Transverse colon (tissue), 4 donors: ENCODE measurements at regions not wholly inside any gene's neighbourhood (a gene's known extent, or its start where the extent isn't known, plus 50 kb on each side); places are given as distances from the start of the nearest gene placed in this dataset.

Source experiments
- DNase-seq: peaks from one replicate; pipeline ENCODE4 v3.0.0-alpha.2; 2019
- H3K27ac ChIP-seq, 4 donors: fragments of 200-600 bp; sonication (generic); 2 replicates each; pipeline ENCODE4 v1.5.1; 2016 to 2018; ENCODE audit warnings: inconsistent platforms in 4 of 4
- H3K27me3 ChIP-seq: fragments of 200-600 bp; sonication (generic); 2 replicates; pipeline ENCODE4 v1.5.1; 2017; ENCODE audit warnings: inconsistent platforms
- H3K36me3 ChIP-seq, 4 donors: fragments of 200-600 bp; sonication (generic); 2 replicates each; pipeline ENCODE4 v1.5.1; 2017 to 2019; ENCODE audit warnings: inconsistent platforms in 4 of 4
- H3K4me1 ChIP-seq, 4 donors: fragments of 200-600 bp; sonication (generic); 2 replicates each; pipeline ENCODE4 v1.5.1; 2017 to 2020; ENCODE audit warnings: inconsistent platforms in 4 of 4
- H3K4me3 ChIP-seq, 4 donors: fragments of 200-600 bp; sonication (generic); 1 replicate in 1 of 4; 2 replicates in 3 of 4; pipeline versions ENCODE4 v1.5.1 to v1.6.1; 2017 to 2019; ENCODE audit warnings: inconsistent platforms in 4 of 4
- H3K9me3 ChIP-seq, 2 donors: fragments of 200-600 bp; sonication (generic); 2 replicates each; pipeline ENCODE4 v1.5.1; 2017 to 2019; ENCODE audit warnings: inconsistent platforms in 2 of 2
- CTCF ChIP-seq, 5 experiments: fragments of 200-600 bp in 3 of 5; fragments of 450-650 bp in 2 of 5; sonication (generic) in 3 of 5; IDR thresholded peaks; 1 replicate in 2 of 5; 2 replicates in 3 of 5; pipeline ENCODE4 v1.5.1; 2016 to 2017; ENCODE audit warnings: antibody characterized with exemption in 5 of 5, inconsistent platforms in 3 of 5, mild to moderate bottlenecking in 2 of 5, moderate library complexity in 1 of 5
- EP300 ChIP-seq: sonication (generic); formaldehyde crosslinking; IDR thresholded peaks from one replicate; pipeline ENCODE4 v1.6.1; 2017; ENCODE audit warnings: antibody characterized with exemption, low read depth
- POLR2A ChIP-seq: fragments of 450-650 bp; IDR thresholded peaks from one replicate; pipeline ENCODE4 v1.6.1; 2016; ENCODE audit warnings: antibody characterized with exemption, mild to moderate bottlenecking, moderate library complexity
- POLR2AphosphoS5 ChIP-seq, 3 donors: sonication (generic); formaldehyde crosslinking; IDR thresholded peaks; one replicate each; pipeline ENCODE4 v1.6.1; 2016; ENCODE audit warnings: antibody characterized with exemption in 3 of 3
- WGBS, 2 donors: methylation state at CpG; one replicate each; pipeline ENCODE4 v1.1.5; 2018; ENCODE audit warnings: low coverage in 1 of 2; 5-methylcytosine and 5-hydroxymethylcytosine counted together
- in situ Hi-C, 4 donors: fragments of 200-750 bp; cut with MboI; loops; one replicate each; pipeline versions ENCODE4 v1.15.0 to v1.15.1; 2017; ENCODE audit warnings: low sequenced_read_pairs in 3 of 4, low pct_ligation_motif_present in 1 of 4, low pct_unique_long_range_greater_than_20kb in 1 of 4
- intact Hi-C: fragments of 100-400 bp; cut with DNase I; formaldehyde crosslinking; loops from one replicate; pipeline ENCODE4 v1.15.1; 2023; ENCODE audit warnings: low total_unique reads

- intact Hi-C loops (no loop called here), in situ Hi-C loops (loop anchor here in 1 of 4 donors (25.0 kb wide), 1 partner anchor 383 kb away; no protein-coding TSS in a partner anchor)
- no peak overlapping the region for H3K4me3 ChIP-seq
- TF ChIP-seq POLR2A, result no peak
- TF ChIP-seq CTCF (IDR thresholded peaks at IDR 0.05), result no peak
- TF ChIP-seq POLR2AphosphoS5 (IDR thresholded peaks at IDR 0.05), result no peak
- no peak for TF ChIP-seq EP300
- H3K36me3 ChIP-seq, result no peaks in the 10 kb centered on the region
- no peaks in the 10 kb centered on the region for H3K4me1 ChIP-seq
- H3K27me3 ChIP-seq, result no peaks in the 10 kb centered on the region
- no peak for DNase-seq
- H3K9me3 ChIP-seq, result no peaks in the 10 kb centered on the region
- H3K27ac ChIP-seq, result no peak overlapping the region
These were observed 74.6 kb upstream of the EXOC1L start for GRCh38 chr4:55745014-55745413.

- Histone ChIP-seq H3K4me3 (no peak overlapping the region), H3K4me1 (no peaks in the 10 kb centered on the region), H3K27me3 (no peaks in the 10 kb centered on the region), H3K27ac (no peak overlapping the region), H3K9me3 (no peaks in the 10 kb centered on the region), H3K36me3 (no peaks in the 10 kb centered on the region)
- intact Hi-C loops, result no loop called here
- in situ Hi-C loops, result loop anchor here in 1 of 4 donors (25.0 kb wide), 1 partner anchor 385 kb away; no protein-coding TSS in a partner anchor
- 84 to 85% methylated on average over 6 of the region's 6 CpGs for WGBS, 2 donors
- TF ChIP-seq EP300 (no peak), POLR2A (no peak), CTCF (IDR thresholded peaks at IDR 0.05) (no peak), POLR2AphosphoS5 (IDR thresholded peaks at IDR 0.05) (no peak)
- DNase-seq, result no peak
These were observed 71.8 kb upstream of the EXOC1L start for GRCh38 chr4:55747793-55748192.

- Histone ChIP-seq H3K4me3 (no peak overlapping the region), H3K4me1 (no peaks in the 10 kb centered on the region), H3K27ac (no peak overlapping the region), H3K9me3 (no peaks in the 10 kb centered on the region), H3K36me3 (no peaks in the 10 kb centered on the region), H3K27me3 (no peaks in the 10 kb centered on the region)
- in situ Hi-C loops (loop anchor here in 1 of 4 donors (25.0 kb wide), 1 partner anchor 387 kb away; no protein-coding TSS in a partner anchor), intact Hi-C loops (no loop called here)
- TF ChIP-seq CTCF (IDR thresholded peaks at IDR 0.05) (no peak), POLR2A (no peak), EP300 (no peak), POLR2AphosphoS5 (IDR thresholded peaks at IDR 0.05) (no peak)
- no peak for DNase-seq
- 92 to 100% methylated on average over 1 of the region's 1 CpG for WGBS, 2 donors
These were observed 69.9 kb upstream of the EXOC1L start for GRCh38 chr4:55749666-55750065.

DNA sequence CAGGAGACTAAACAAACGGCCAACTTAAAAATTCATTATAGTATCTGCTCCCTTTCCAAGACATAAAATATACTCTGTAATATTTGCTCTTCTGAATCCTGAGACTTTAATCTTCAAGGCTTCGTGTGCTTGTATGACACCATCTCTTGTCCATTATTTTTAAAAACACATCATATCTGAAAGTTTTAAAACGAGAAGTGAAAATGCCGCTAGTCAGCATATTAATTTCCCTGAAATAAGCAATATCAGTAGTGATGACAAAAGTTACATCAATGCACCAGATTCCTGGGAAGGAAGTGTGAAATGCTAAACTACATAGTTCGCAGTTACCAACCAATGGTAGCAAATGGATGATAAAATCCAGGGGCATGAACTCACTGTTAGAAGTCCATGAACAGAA is 66.8 kb upstream of the EXOC1L start:
- TF ChIP-seq EP300 (no peak), POLR2AphosphoS5 (IDR thresholded peaks at IDR 0.05) (no peak), POLR2A (no peak)
- in situ Hi-C loops (no loop called here), intact Hi-C loops (no loop called here)
- Histone ChIP-seq H3K4me3 (no peak overlapping the region), H3K27ac (no peak overlapping the region), H3K27me3 (no peaks in the 10 kb centered on the region), H3K36me3 (no peaks in the 10 kb centered on the region), H3K4me1 (peaks cover 0 to 8% (median 1%) of the 10 kb centered on the region in 4 donors), H3K9me3 (no peaks in the 10 kb centered on the region)
- DNase-seq, result no peak
- WGBS, 2 donors, result 77 to 78% methylated on average over 5 of the region's 5 CpGs

GRCh38 chr4:55753856-55754255 is 65.7 kb upstream of the EXOC1L start:
- H3K9me3 ChIP-seq, result no peaks in the 10 kb centered on the region
- DNase-seq, result no peak
- no peak overlapping the region for H3K27ac ChIP-seq
- WGBS, 2 donors, result 56 to 80% methylated on average over 1 of the region's 1 CpG
- H3K4me3 ChIP-seq, result no peak overlapping the region
- no peaks in the 10 kb centered on the region for H3K27me3 ChIP-seq
- in situ Hi-C loops (no loop called here), intact Hi-C loops (no loop called here)
- H3K4me1 ChIP-seq, result peaks cover 0 to 18% (median 5%) of the 10 kb centered on the region in 4 donors
- H3K36me3 ChIP-seq, result no peaks in the 10 kb centered on the region
- TF ChIP-seq POLR2A (no peak), CTCF (IDR thresholded peaks at IDR 0.05) (no peak), EP300 (no peak), POLR2AphosphoS5 (IDR thresholded peaks at IDR 0.05) (no peak)
